ENCODE measurements at regions not wholly inside any gene's neighbourhood (a gene's known extent, or its start where the extent isn't known, plus 50 kb on each side); places are given as distances from the start of the nearest gene placed in this dataset.
"Not testable (repeated sequence)": the region's sequence is repeated elsewhere in the genome, so short reads cannot be mapped to it uniquely, and the experiment has no call there.

DNA sequence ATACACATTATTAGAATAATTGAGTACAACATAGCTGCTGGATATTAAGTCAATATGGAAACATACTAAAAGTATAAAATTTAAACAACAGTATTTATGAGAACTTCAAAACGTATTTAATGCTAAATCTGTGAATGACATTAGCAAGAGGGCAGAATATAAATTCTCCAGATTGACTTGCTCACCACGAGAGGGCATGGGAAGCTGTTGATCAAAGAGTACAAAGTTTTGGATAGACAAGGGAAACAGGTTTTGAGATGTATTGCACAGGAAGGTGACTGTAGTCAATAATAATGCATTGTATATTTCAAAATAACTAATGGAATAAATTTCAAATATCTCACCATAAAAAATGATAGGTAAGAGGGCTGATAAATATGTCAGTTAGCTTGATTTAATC, 768.2 kb downstream of the CENPC start:
- H3K27me3 ChIP-seq, result no peaks in the 10 kb centered on the region
- intact Hi-C loops (cut with DNase I), result no loop called here

DNA sequence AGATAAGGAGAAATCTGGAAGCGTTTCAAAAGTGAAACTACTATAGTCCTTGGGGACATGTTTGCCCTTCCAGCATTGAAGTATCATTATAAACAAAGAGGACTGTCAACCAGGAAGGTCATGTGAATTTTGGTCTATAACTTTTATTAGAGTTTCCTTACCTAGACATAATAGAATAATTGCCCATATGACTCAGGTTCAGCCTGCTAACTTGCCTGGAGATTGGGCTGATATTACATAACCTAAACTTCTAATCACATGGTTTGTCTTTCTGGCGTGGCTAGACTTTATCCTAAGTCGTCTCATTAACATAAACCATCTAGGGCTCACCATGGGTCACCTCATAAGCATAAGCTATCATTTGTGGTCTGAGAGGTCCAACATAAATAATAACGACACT, 775.9 kb downstream of the CENPC start:
- WGBS, 2 donors, result 33 to 35% methylated on average over 4 of the region's 4 CpGs

More for the DNA sequence above, 768.2 kb downstream of the CENPC start:
- Histone ChIP-seq H3K4me3 (no peak overlapping the region), H3K4me1 (no peaks in the 10 kb centered on the region), H3K27ac (no peak overlapping the region), H3K36me3 (replicated peaks in 1 of 2; ENCODE audit: insufficient read depth in 1 of 2, low read depth in 2 of 2) (no peaks in the 10 kb centered on the region), H3K9me3 (no peaks in the 10 kb centered on the region)
- DNase-seq (no peak), ATAC-seq (no peak)
- TF ChIP-seq, protein P1, sequence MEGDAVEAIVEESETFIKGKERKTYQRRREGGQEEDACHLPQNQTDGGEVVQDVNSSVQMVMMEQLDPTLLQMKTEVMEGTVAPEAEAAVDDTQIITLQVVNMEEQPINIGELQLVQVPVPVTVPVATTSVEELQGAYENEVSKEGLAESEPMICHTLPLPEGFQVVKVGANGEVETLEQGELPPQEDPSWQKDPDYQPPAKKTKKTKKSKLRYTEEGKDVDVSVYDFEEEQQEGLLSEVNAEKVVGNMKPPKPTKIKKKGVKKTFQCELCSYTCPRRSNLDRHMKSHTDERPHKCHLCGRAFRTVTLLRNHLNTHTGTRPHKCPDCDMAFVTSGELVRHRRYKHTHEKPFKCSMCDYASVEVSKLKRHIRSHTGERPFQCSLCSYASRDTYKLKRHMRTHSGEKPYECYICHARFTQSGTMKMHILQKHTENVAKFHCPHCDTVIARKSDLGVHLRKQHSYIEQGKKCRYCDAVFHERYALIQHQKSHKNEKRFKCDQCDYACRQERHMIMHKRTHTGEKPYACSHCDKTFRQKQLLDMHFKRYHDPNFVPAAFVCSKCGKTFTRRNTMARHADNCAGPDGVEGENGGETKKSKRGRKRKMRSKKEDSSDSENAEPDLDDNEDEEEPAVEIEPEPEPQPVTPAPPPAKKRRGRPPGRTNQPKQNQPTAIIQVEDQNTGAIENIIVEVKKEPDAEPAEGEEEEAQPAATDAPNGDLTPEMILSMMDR (IDR thresholded peaks at IDR 0.05), result no peak
- TF ChIP-seq POLR2A (IDR thresholded peaks at IDR 0.05), result no peak
- WGBS, 2 donors, result 11 to 24% methylated on average over 2 of the region's 2 CpGs

DNA sequence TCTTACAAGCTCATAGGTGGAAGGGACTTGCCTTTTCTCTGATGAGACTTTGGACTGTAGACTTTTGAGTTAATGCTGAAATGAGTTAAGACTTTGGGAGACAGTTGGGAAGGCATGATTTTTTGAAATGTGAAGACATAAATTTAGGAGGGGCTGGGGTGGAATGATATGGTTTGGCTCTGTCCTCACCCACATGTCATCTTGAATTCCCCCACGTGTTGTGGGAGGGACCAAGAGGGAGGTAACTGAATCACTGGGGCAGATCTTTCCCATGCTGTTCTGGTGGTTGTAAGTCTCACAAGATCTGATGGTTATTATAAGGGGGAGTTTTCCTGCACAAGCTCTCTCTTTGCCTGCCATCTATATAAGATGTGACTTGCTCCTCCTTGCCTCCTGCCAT, 777.9 kb downstream of the CENPC start:
- Histone ChIP-seq H3K27me3 (no peaks in the 10 kb centered on the region), H3K4me3 (no peak overlapping the region), H3K36me3 (replicated peaks in 1 of 2; ENCODE audit: insufficient read depth in 1 of 2, low read depth in 2 of 2) (no peaks in the 10 kb centered on the region), H3K4me1 (no peaks in the 10 kb centered on the region), H3K9me3 (no peaks in the 10 kb centered on the region), H3K27ac (no peak overlapping the region)
- DNase-seq, result no peak
- TF ChIP-seq, protein P1 (IDR thresholded peaks at IDR 0.05), result no peak
- no peak for TF ChIP-seq POLR2A (IDR thresholded peaks at IDR 0.05)
- 53 to 77% methylated on average over 1 of the region's 1 CpG for WGBS, 2 donors
- ATAC-seq, result no peak
- intact Hi-C loops (cut with DNase I), result no loop called here

More for the DNA sequence above, 775.9 kb downstream of the CENPC start:
- Histone ChIP-seq H3K4me3 (no peak overlapping the region), H3K4me1 (no peaks in the 10 kb centered on the region), H3K27ac (no peak overlapping the region), H3K27me3 (no peaks in the 10 kb centered on the region), H3K36me3 (replicated peaks in 1 of 2; ENCODE audit: insufficient read depth in 1 of 2, low read depth in 2 of 2) (no peaks in the 10 kb centered on the region), H3K9me3 (no peaks in the 10 kb centered on the region)
- intact Hi-C loops (cut with DNase I), result no loop called here
- TF ChIP-seq POLR2A (IDR thresholded peaks at IDR 0.05), result no peak
- TF ChIP-seq, protein P1 (IDR thresholded peaks at IDR 0.05), result no peak
- ATAC-seq (no peak), DNase-seq (no peak)

DNA sequence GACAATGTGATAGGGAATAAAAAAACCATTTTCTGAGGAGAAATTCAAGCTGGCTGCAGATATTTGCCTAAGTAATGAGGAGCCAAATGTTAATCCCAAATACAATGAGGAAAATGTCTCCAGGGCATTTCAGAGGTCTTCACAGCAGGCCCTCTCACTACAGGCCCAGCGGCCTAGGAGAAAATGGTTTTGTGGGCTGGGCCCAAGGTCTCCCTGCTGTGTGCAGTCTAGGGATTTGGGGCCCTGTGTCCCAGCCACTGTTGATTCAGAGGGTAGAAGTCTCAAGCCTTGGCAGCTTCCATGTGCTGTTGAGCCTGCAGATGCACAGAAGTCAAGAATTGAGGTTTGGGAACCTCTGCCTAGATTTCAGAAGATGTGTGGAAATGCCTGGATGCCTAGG, 778.7 kb downstream of the CENPC start:
- Histone ChIP-seq H3K9me3 (no peaks in the 10 kb centered on the region), H3K27ac (no peak overlapping the region), H3K27me3 (no peaks in the 10 kb centered on the region), H3K36me3 (replicated peaks in 1 of 2; ENCODE audit: insufficient read depth in 1 of 2, low read depth in 2 of 2) (no peaks in the 10 kb centered on the region), H3K4me3 (no peak overlapping the region), H3K4me1 (no peaks in the 10 kb centered on the region)
- TF ChIP-seq, protein P1 (IDR thresholded peaks at IDR 0.05), result no peak
- TF ChIP-seq POLR2A (IDR thresholded peaks at IDR 0.05), result no peak
- 71 to 75% methylated on average over 1 of the region's 1 CpG for WGBS, 2 donors
- no peak for ATAC-seq
- intact Hi-C loops (cut with DNase I), result no loop called here
- no peak for DNase-seq

DNA sequence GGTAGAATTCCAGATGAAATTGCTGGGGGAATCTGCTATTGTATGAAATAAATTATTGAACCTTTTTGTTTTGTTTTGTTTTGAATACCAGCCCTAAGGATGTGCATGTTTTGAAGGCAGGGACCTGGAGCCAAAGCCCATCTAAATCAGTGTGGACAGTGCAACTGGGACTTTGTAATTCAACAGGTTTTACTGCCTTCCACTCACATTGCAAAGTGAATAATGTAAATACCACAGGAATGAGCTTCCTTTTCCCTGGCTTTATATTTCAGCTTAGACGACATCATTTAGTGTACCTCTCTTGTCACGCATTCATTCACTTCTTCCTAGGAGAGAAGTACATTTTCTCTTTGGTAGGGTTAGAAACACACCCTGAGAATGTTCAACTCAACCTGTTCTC, 795.0 kb downstream of the CENPC start:
- WGBS, 2 donors, result 42 to 59% methylated on average over 2 of the region's 2 CpGs
- Histone ChIP-seq H3K4me1 (no peaks in the 10 kb centered on the region), H3K36me3 (replicated peaks in 1 of 2; ENCODE audit: insufficient read depth in 1 of 2, low read depth in 2 of 2) (no peaks in the 10 kb centered on the region), H3K27ac (no peak overlapping the region), H3K9me3 (no peaks in the 10 kb centered on the region), H3K4me3 (no peak overlapping the region), H3K27me3 (no peaks in the 10 kb centered on the region)
- TF ChIP-seq, protein P1 (IDR thresholded peaks at IDR 0.05), result no peak
- no peak for TF ChIP-seq POLR2A (IDR thresholded peaks at IDR 0.05)
- DNase-seq, result no peak
- ATAC-seq, result no peak
- intact Hi-C loops (cut with DNase I), result no loop called here

DNA sequence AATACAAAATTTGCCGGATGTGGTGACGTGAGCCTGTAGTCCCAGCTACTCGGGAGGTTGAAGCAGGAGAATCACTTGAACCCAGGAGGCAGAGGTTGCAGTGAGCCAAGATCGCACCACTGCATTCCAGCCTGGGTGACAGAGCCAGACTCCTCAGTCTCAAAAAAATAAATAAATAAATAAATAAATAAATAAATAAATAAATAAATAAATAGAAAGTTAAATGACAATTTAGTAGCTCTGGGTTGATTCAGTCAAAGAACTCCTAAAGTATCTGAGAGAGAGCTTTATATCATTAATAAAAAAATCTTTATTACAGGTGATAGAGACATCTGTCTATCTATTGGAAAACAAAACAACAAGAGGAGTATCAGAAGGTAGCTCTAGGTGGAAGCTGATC, 798.4 kb downstream of the CENPC start:
- DNase-seq; ATAC-seq; H3K4me1 ChIP-seq; H3K27me3 ChIP-seq; H3K36me3 ChIP-seq (replicated peaks in 1 of 2; ENCODE audit: insufficient read depth in 1 of 2, low read depth in 2 of 2); H3K27ac ChIP-seq; H3K9me3 ChIP-seq; intact Hi-C loops (cut with DNase I); H3K4me3 ChIP-seq: not testable (repeated sequence)
- WGBS, 2 donors, result 92 to 97% methylated on average over 4 of the region's 4 CpGs
